Uterus (tissue), 2 donors: ENCODE measurements at regions not wholly inside any gene's neighbourhood (a gene's known extent, or its start where the extent isn't known, plus 50 kb on each side); places are given as distances from the start of the nearest gene placed in this dataset.
"Not testable (repeated sequence)": the region's sequence is repeated elsewhere in the genome, so short reads cannot be mapped to it uniquely, and the experiment has no call there.

Source experiments
- POLR2A ChIP-seq, 2 donors: fragments of 450-650 bp; IDR thresholded peaks; one replicate each; pipeline ENCODE4 v1.6.1; 2016; ENCODE audit warnings: antibody characterized with exemption in 2 of 2, mild to moderate bottlenecking in 1 of 2, moderate library complexity in 1 of 2
- TF ChIP-seq, protein P1 (sequence below), 4 experiments: fragments of 200-600 bp in 2 of 4; fragments of 450-650 bp in 2 of 4; sonication (generic) in 2 of 4; IDR thresholded peaks; one replicate each; pipeline ENCODE4 v1.5.1; 2016 to 2019; ENCODE audit warnings: antibody characterized with exemption in 4 of 4, mild to moderate bottlenecking in 2 of 4, moderate library complexity in 1 of 4

- TF ChIP-seq, protein P1, sequence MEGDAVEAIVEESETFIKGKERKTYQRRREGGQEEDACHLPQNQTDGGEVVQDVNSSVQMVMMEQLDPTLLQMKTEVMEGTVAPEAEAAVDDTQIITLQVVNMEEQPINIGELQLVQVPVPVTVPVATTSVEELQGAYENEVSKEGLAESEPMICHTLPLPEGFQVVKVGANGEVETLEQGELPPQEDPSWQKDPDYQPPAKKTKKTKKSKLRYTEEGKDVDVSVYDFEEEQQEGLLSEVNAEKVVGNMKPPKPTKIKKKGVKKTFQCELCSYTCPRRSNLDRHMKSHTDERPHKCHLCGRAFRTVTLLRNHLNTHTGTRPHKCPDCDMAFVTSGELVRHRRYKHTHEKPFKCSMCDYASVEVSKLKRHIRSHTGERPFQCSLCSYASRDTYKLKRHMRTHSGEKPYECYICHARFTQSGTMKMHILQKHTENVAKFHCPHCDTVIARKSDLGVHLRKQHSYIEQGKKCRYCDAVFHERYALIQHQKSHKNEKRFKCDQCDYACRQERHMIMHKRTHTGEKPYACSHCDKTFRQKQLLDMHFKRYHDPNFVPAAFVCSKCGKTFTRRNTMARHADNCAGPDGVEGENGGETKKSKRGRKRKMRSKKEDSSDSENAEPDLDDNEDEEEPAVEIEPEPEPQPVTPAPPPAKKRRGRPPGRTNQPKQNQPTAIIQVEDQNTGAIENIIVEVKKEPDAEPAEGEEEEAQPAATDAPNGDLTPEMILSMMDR (IDR thresholded peaks at IDR 0.05) = not testable (repeated sequence)
- not testable (repeated sequence) for TF ChIP-seq POLR2A (IDR thresholded peaks at IDR 0.05)
Observed at GRCh38 chr7:68195642-68196041, 1199.0 kb downstream of the TYW1 start.
